Activated naive CD4-positive, alpha-beta T cell treated with anti-CD3 and anti-CD28 coated beads, Interleukin-2, amount 50 U/mL, for 72 hours (primary cell): ENCODE measurements at regions not wholly inside any gene's neighbourhood (a gene's known extent, or its start where the extent isn't known, plus 50 kb on each side); places are given as distances from the start of the nearest gene placed in this dataset.

Experiments used
- ATAC-seq, 2 donors: fragments of 150-1000 bp; cut with Tn5 transposase; 2 replicates each; pipeline ENCODE4 v1.10.0; 2021; ENCODE audit warnings: mild to moderate bottlenecking in 2 of 2, moderate library complexity in 2 of 2
- DNase-seq, 2 donors: peaks; one replicate each; pipeline ENCODE4 v3.0.0; 2021 to 2022; ENCODE audit warnings: low spot score in 2 of 2
- H3K27ac Mint-ChIP-seq, 2 donors: one replicate each; pipeline ENCODE4 v1.8.0; 2022; ENCODE audit warnings: mild to moderate bottlenecking in 2 of 2, mixed read lengths in 2 of 2
- H3K36me3 Mint-ChIP-seq, 2 donors: one replicate each; pipeline ENCODE4 v1.8.0; 2022; ENCODE audit warnings: mixed read lengths in 2 of 2
- H3K9me3 Mint-ChIP-seq, 2 donors: one replicate each; pipeline ENCODE4 v1.8.0; 2022; ENCODE audit warnings: mixed read lengths in 2 of 2

DNA sequence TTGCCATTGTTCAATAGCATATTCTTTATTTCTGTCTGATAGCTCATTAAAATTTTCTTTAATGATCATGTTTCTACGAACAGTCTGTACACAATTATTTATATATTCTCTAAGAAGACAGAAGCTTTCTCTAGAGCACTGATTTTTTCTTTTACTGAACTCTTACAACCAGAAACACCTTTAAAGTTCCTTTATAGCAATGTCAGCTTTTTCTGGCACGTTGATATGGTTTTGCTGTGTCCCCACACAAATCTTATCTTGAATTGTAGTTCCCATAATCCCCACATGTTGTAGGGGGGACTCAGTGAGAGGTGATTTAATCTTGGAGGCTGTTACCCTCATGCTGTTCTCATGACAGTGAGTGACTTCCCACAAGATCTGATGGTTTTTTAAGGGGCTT, 299.4 kb downstream of the PPARGC1A start:
- Mint-ChIP-seq H3K27ac (no peak overlapping the region), H3K36me3 (no peaks in the 10 kb centered on the region), H3K9me3 (peaks cover 0 to 13% of the 10 kb centered on the region in 2 donors)
- ATAC-seq (no peak), DNase-seq (no peak)

DNA sequence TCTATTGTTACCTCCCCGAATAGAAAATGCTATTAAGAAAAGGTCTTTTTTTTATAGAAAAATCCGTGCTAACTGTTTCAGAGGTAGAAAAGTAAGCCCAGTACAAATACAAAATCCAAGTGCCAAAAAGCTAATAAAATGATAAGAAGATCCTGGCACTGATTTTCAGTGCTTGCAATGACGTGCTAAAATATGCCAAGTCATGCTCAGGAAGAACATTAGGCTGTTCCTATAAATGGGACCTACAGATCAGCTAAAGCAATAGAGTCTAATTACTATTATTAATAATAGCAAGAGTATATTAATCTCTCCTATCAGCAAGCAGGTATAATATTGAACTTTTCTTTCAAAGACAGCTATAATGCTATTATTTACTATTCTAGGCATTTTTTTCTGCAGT, 305.8 kb downstream of the PPARGC1A start:
- Mint-ChIP-seq H3K36me3 (no peaks in the 10 kb centered on the region), H3K9me3 (no peaks in the 10 kb centered on the region), H3K27ac (no peak overlapping the region)
- no peak for ATAC-seq
- DNase-seq, result no peak

- no peak overlapping the region for H3K27ac Mint-ChIP-seq
- H3K36me3 Mint-ChIP-seq, result no peaks in the 10 kb centered on the region
- no peak for ATAC-seq
- DNase-seq, result no peak
- no peaks in the 10 kb centered on the region for H3K9me3 Mint-ChIP-seq
Observed at GRCh38 chr4:23582671-23583070, 307.2 kb downstream of the PPARGC1A start.

- Mint-ChIP-seq H3K36me3 (no peaks in the 10 kb centered on the region), H3K27ac (no peak overlapping the region), H3K9me3 (no peaks in the 10 kb centered on the region)
- DNase-seq (no peak), ATAC-seq (no peak)
Observed at GRCh38 chr4:23579166-23579565, 310.7 kb downstream of the PPARGC1A start.

DNA sequence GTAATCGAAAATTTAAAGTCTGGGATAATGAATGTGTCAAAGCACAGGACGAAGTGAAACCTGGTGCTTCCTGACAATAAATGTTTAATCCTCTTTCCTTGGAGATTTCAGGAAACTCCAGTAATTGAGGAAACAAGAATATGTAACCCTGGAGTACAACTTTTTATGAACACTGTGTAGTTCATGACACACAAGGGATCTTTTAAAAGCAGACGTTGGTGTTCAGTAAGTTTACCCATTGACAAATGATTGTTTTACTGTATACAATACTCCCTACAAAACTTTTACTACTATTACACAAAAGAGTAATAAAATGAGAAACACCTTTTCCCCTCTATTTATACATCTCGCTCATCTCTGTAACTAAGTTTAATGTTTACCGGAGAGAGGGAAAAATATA, 312.4 kb downstream of the PPARGC1A start:
- H3K36me3 Mint-ChIP-seq, result peaks cover 0 to 7% of the 10 kb centered on the region in 2 donors
- ATAC-seq, result no peak
- no peak for DNase-seq
- no peak overlapping the region for H3K27ac Mint-ChIP-seq
- peaks cover 0 to 6% of the 10 kb centered on the region in 2 donors for H3K9me3 Mint-ChIP-seq

DNA sequence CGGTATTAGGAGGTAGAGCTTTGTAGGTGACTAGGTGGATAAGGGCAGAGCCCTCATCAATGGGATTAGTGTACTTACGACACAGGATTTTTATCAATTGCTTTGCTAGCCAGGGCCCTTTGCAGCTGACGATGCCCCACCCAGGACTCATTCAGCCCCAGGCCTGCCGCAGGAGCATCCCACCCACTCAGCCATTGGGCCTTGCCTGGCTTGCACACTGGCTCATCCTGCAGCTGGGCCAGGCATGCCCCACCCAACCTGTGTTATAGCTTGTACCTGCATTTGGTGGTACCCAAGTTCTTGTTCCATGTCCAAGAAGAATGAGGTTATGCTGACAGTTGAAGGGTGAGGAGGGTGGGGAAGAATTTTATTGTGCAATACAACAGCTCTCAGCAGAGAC, 317.5 kb downstream of the PPARGC1A start:
- peaks cover 0 to 6% of the 10 kb centered on the region in 2 donors for H3K9me3 Mint-ChIP-seq
- peaks cover 0 to 7% of the 10 kb centered on the region in 2 donors for H3K36me3 Mint-ChIP-seq
- DNase-seq (no peak), ATAC-seq (no peak)
- H3K27ac Mint-ChIP-seq, result no peak overlapping the region

- DNase-seq (no peak), ATAC-seq (no peak)
- no peak overlapping the region for H3K27ac Mint-ChIP-seq
- peaks cover 4 to 5% of the 10 kb centered on the region in 2 donors for H3K9me3 Mint-ChIP-seq
- no peaks in the 10 kb centered on the region for H3K36me3 Mint-ChIP-seq
Observed at GRCh38 chr4:23567338-23567737, 322.5 kb downstream of the PPARGC1A start.

- H3K27ac Mint-ChIP-seq, result no peak overlapping the region
- ATAC-seq (no peak), DNase-seq (no peak)
- peaks cover 9 to 12% of the 10 kb centered on the region in 2 donors for H3K9me3 Mint-ChIP-seq
- no peaks in the 10 kb centered on the region for H3K36me3 Mint-ChIP-seq
Observed at GRCh38 chr4:23560748-23561147, 329.1 kb downstream of the PPARGC1A start.

- ATAC-seq, result no peak
- Mint-ChIP-seq H3K9me3 (peaks cover 10 to 17% of the 10 kb centered on the region in 2 donors), H3K27ac (no peak overlapping the region), H3K36me3 (no peaks in the 10 kb centered on the region)
- DNase-seq, result no peak
Observed at GRCh38 chr4:23558101-23558500, 331.7 kb downstream of the PPARGC1A start.

GRCh38 chr4:23547601-23548000, 342.2 kb downstream of the PPARGC1A start:
- no peak for ATAC-seq
- DNase-seq, result no peak
- H3K36me3 Mint-ChIP-seq, result peaks cover 0 to 4% of the 10 kb centered on the region in 2 donors
- H3K9me3 Mint-ChIP-seq, result peaks cover 7 to 8% of the 10 kb centered on the region in 2 donors
- H3K27ac Mint-ChIP-seq, result no peak overlapping the region

GRCh38 chr4:23547096-23547495, 342.8 kb downstream of the PPARGC1A start:
- H3K27ac Mint-ChIP-seq, result no peak overlapping the region
- DNase-seq, result no peak
- peaks cover 7 to 8% of the 10 kb centered on the region in 2 donors for H3K9me3 Mint-ChIP-seq
- peaks cover 0 to 4% of the 10 kb centered on the region in 2 donors for H3K36me3 Mint-ChIP-seq
- no peak for ATAC-seq

GRCh38 chr4:23539969-23540569, 349.8 kb downstream of the PPARGC1A start:
- H3K36me3 Mint-ChIP-seq, result no peaks in the 10 kb centered on the region
- ATAC-seq, result no peak
- no peak overlapping the region for H3K27ac Mint-ChIP-seq
- peaks cover 15 to 19% of the 10 kb centered on the region in 2 donors for H3K9me3 Mint-ChIP-seq
- DNase-seq, result no peak

DNA sequence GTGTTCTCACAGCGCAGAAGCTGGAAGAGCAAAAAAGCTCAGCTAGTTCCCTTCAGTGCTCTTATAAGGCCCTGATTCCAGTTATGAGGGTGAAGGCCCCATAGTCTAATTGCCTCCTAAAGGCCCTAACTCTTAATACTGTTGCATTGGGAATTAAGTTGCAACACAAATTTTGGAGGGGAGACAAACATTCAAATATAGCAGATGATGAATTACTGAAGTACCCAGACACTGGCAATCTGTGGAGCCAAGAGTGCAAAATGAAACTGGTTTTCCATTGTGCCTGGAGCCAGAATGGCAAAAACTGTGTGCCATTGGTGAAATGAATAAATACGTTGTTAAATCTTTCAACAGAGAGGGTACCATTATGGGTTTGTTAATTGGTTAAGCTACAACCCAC, 356.0 kb downstream of the PPARGC1A start:
- DNase-seq (no peak), ATAC-seq (no peak)
- Mint-ChIP-seq H3K9me3 (peaks cover 9 to 30% of the 10 kb centered on the region in 2 donors), H3K36me3 (peaks cover 0 to 5% of the 10 kb centered on the region in 2 donors), H3K27ac (no peak overlapping the region)

- DNase-seq, result no peak
- H3K9me3 Mint-ChIP-seq, result peaks cover 0 to 7% of the 10 kb centered on the region in 2 donors
- no peak overlapping the region for H3K27ac Mint-ChIP-seq
- ATAC-seq, result no peak
- H3K36me3 Mint-ChIP-seq, result no peaks in the 10 kb centered on the region
Observed at GRCh38 chr4:23516716-23517115, 373.1 kb downstream of the PPARGC1A start.

GRCh38 chr4:23504083-23504482, 385.8 kb downstream of the PPARGC1A start:
- H3K27ac Mint-ChIP-seq, result no peak overlapping the region
- no peaks in the 10 kb centered on the region for H3K36me3 Mint-ChIP-seq
- H3K9me3 Mint-ChIP-seq, result peaks cover 0 to 4% of the 10 kb centered on the region in 2 donors
- ATAC-seq, result no peak
- no peak for DNase-seq

DNA sequence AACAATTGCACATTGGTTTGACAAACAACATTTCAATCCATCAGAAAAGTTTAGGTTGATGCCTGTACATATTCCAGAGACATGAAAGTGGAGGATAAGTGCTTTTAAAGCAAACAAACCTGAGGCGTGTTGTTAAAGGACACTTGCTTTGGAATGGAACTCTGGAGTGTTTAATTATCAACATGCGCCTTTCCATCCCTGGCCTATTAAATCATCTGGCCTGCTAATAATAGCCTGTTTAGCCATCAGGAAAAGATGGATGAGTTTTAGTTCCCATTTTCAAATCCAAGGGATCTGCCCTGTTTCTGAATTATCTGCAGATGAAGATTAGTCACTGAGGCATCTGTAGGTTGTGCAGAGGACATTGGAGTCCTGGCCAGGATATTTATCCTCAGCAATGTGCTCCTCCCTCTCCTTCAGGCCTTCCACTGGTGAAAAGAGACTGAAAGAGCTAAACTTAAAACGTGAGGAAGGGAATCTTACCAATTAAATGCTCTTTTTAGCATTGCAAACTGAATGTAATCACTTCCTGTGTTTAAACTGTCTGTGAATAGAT, 388.9 kb downstream of the PPARGC1A start:
- ATAC-seq (no peak), DNase-seq (no peak)
- peaks cover 9 to 15% of the 10 kb centered on the region in 2 donors for H3K9me3 Mint-ChIP-seq
- no peak overlapping the region for H3K27ac Mint-ChIP-seq
- no peaks in the 10 kb centered on the region for H3K36me3 Mint-ChIP-seq

DNA sequence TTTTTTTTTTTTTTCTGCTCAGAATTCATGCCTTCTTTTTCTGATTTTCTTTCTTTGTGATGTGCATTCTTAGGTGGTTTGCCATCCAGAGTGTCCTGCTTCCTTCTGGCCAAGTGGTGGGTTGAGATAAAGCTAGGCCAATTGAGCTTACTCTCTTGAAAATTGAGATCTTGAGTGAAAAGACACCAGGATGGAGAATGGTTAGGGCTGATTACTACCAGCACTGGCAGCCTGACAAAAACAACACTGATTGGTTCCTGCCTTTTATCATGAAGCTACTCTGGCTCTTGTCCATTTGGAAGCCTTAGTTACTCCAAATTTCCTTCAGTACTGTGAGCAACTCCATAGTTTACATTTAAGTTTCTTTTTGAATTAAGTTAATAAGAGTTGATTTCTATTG, 404.0 kb downstream of the PPARGC1A start:
- no peak for ATAC-seq

DNA sequence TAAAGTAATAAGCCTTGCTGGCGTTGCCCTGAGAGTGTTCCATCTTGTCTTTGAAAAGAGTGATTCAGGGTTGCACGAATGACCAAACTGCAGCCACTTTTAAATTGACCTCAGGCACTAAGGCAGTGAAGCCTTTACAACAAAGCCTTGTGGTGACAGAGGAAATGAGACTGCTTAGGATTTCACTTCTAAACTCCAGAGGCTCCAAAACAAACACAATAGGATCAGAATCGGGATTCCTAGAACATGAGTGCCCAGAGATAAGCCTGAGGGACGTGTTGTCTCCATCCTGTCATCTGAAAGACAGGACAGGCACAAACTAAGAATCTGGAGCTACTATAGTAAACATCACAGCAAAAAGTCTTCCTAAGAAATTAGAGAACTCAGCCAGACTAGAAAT, 405.2 kb downstream of the PPARGC1A start:
- H3K36me3 Mint-ChIP-seq, result no peaks in the 10 kb centered on the region
- ATAC-seq (no peak), DNase-seq (no peak)
- peaks cover 0 to 4% of the 10 kb centered on the region in 2 donors for H3K9me3 Mint-ChIP-seq
- no peak overlapping the region for H3K27ac Mint-ChIP-seq

More for the DNA sequence above, 404.0 kb downstream of the PPARGC1A start:
- no peak for DNase-seq
- Mint-ChIP-seq H3K9me3 (peaks cover 0 to 4% of the 10 kb centered on the region in 2 donors), H3K36me3 (no peaks in the 10 kb centered on the region), H3K27ac (no peak overlapping the region)
